Prostate gland (tissue), 2 donors: ENCODE measurements at regions not wholly inside any gene's neighbourhood (a gene's known extent, or its start where the extent isn't known, plus 50 kb on each side); places are given as distances from the start of the nearest gene placed in this dataset.
"Not testable (repeated sequence)": the region's sequence is repeated elsewhere in the genome, so short reads cannot be mapped to it uniquely, and the experiment has no call there.

ENCODE experiments used
- DNase-seq: peaks from one replicate; pipeline ENCODE4 v3.0.0-alpha.2; 2019; ENCODE audit warnings: low spot score
- H3K27ac ChIP-seq, 2 donors: fragments of 200-600 bp; sonication (generic); 2 replicates each; pipeline ENCODE4 v1.5.1; 2017 to 2019
- H3K27me3 ChIP-seq: fragments of 200-600 bp; sonication (generic); replicated peaks from 2 replicates; pipeline ENCODE4 v1.5.1; 2019; ENCODE audit not compliant: insufficient read depth
- H3K36me3 ChIP-seq, 2 donors: fragments of 200-600 bp; sonication (generic); 1 replicate in 1 of 2; 2 replicates in 1 of 2; pipeline versions ENCODE4 v1.5.1 to v1.8.1; 2017 to 2019
- H3K4me1 ChIP-seq: fragments of 200-600 bp; sonication (generic); replicated peaks from 2 replicates; pipeline ENCODE4 v1.5.1; 2019
- H3K4me3 ChIP-seq, 2 donors: fragments of 200-600 bp; sonication (generic); 2 replicates each; pipeline ENCODE4 v1.5.1; 2017 to 2019
- H3K9me3 ChIP-seq: fragments of 200-600 bp; sonication (generic); 2 replicates; pipeline ENCODE4 v1.5.1; 2017
- POLR2A ChIP-seq: fragments of 450-650 bp; IDR thresholded peaks from one replicate; pipeline ENCODE4 v1.6.1; 2016; ENCODE audit warnings: antibody characterized with exemption, mild to moderate bottlenecking
- POLR2AphosphoS5 ChIP-seq: sonication (generic); formaldehyde crosslinking; IDR thresholded peaks from one replicate; pipeline ENCODE4 v1.6.1; 2017; ENCODE audit warnings: antibody characterized with exemption
- WGBS: methylation state at CpG from one replicate; pipeline ENCODE4 v1.1.5; 2018; 5-methylcytosine and 5-hydroxymethylcytosine counted together
- intact Hi-C: fragments of 100-400 bp; cut with DNase I; formaldehyde crosslinking; loops from one replicate; pipeline ENCODE4 v1.14.2; 2022
- TF ChIP-seq, protein P1 (sequence below), 4 experiments: fragments of 200-600 bp in 2 of 4; fragments of 450-650 bp in 2 of 4; sonication (generic) in 2 of 4; IDR thresholded peaks; 1 replicate in 3 of 4; 2 replicates in 1 of 4; pipeline ENCODE4 v1.5.1; 2016 to 2019; ENCODE audit warnings: antibody characterized with exemption in 4 of 4, mild to moderate bottlenecking in 2 of 4, moderate library complexity in 2 of 4

- no peaks in the 10 kb centered on the region for H3K9me3 ChIP-seq
- DNase-seq = no peak
- WGBS = 83% methylated on average over 3 of the region's 3 CpGs
- H3K27me3 ChIP-seq = no peaks in the 10 kb centered on the region
- H3K27ac ChIP-seq = no peak overlapping the region
- TF ChIP-seq POLR2A (no peak), POLR2AphosphoS5 (no peak)
- TF ChIP-seq, protein P1, sequence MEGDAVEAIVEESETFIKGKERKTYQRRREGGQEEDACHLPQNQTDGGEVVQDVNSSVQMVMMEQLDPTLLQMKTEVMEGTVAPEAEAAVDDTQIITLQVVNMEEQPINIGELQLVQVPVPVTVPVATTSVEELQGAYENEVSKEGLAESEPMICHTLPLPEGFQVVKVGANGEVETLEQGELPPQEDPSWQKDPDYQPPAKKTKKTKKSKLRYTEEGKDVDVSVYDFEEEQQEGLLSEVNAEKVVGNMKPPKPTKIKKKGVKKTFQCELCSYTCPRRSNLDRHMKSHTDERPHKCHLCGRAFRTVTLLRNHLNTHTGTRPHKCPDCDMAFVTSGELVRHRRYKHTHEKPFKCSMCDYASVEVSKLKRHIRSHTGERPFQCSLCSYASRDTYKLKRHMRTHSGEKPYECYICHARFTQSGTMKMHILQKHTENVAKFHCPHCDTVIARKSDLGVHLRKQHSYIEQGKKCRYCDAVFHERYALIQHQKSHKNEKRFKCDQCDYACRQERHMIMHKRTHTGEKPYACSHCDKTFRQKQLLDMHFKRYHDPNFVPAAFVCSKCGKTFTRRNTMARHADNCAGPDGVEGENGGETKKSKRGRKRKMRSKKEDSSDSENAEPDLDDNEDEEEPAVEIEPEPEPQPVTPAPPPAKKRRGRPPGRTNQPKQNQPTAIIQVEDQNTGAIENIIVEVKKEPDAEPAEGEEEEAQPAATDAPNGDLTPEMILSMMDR (IDR thresholded peaks at IDR 0.05) = no peak
- H3K4me1 ChIP-seq = no peaks in the 10 kb centered on the region
- no peak overlapping the region for H3K4me3 ChIP-seq
- intact Hi-C loops = no loop called here
- no peaks in the 10 kb centered on the region for H3K36me3 ChIP-seq
These were observed 200.5 kb downstream of the PCDH20 start for GRCh38 chr13:61215116-61215515.

- no peak overlapping the region for H3K27ac ChIP-seq
- 53% methylated on average over 4 of the region's 4 CpGs for WGBS
- no peak for TF ChIP-seq POLR2A
- TF ChIP-seq POLR2AphosphoS5 = no peak
- TF ChIP-seq, protein P1 (IDR thresholded peaks at IDR 0.05) = no peak
- no peaks in the 10 kb centered on the region for H3K36me3 ChIP-seq
- H3K9me3 ChIP-seq = no peaks in the 10 kb centered on the region
- H3K4me1 ChIP-seq = no peaks in the 10 kb centered on the region
- DNase-seq = no peak
- H3K4me3 ChIP-seq = no peak overlapping the region
- no peaks in the 10 kb centered on the region for H3K27me3 ChIP-seq
- intact Hi-C loops = no loop called here
These were observed 201.1 kb downstream of the PCDH20 start for GRCh38 chr13:61214551-61214950.

GRCh38 chr13:61205898-61206297 lies 209.8 kb downstream of the PCDH20 start:
- H3K9me3 ChIP-seq, H3K4me3 ChIP-seq, H3K27ac ChIP-seq, H3K36me3 ChIP-seq, intact Hi-C loops, H3K27me3 ChIP-seq, H3K4me1 ChIP-seq, DNase-seq: not testable (repeated sequence)
- WGBS = 93% methylated on average over 11 of the region's 11 CpGs

- H3K9me3 ChIP-seq = no peaks in the 10 kb centered on the region
- no peaks in the 10 kb centered on the region for H3K4me1 ChIP-seq
- DNase-seq = no peak
- H3K27ac ChIP-seq = no peak overlapping the region
- no peak overlapping the region for H3K4me3 ChIP-seq
- TF ChIP-seq, protein P1 (IDR thresholded peaks at IDR 0.05) = no peak
- TF ChIP-seq POLR2AphosphoS5 (no peak), POLR2A (no peak)
- 89% methylated on average over 1 of the region's 1 CpG for WGBS
- no peaks in the 10 kb centered on the region for H3K36me3 ChIP-seq
- no peaks in the 10 kb centered on the region for H3K27me3 ChIP-seq
- intact Hi-C loops = no loop called here
These were observed 211.6 kb downstream of the PCDH20 start for GRCh38 chr13:61204025-61204424.

DNA sequence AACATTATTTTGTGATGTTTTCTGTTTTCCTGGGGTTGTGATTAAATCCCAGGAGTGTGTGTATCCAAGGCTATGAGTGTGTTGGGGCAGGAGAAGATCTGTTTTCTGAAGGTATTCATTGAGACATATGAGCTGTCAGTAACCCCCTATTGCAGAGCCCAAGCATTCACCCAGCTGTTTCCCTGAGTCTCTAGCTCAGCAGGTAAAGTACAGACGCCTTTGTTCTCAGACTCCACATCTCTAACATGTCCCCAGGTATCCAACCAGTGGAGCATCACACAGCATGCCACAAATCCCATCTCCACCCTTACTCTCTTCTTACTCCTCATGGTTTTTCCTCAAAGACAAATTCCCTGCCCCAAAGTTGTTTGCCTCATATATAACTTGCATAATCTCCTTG lies 213.6 kb downstream of the PCDH20 start:
- Histone ChIP-seq H3K4me1 (no peaks in the 10 kb centered on the region), H3K9me3 (no peaks in the 10 kb centered on the region), H3K27me3 (no peaks in the 10 kb centered on the region), H3K4me3 (no peak overlapping the region), H3K36me3 (no peaks in the 10 kb centered on the region), H3K27ac (no peak overlapping the region)
- TF ChIP-seq POLR2A (no peak), POLR2AphosphoS5 (no peak)
- TF ChIP-seq, protein P1 (IDR thresholded peaks at IDR 0.05) = no peak
- no peak for DNase-seq
- intact Hi-C loops = no loop called here
- WGBS = 44% methylated on average over 1 of the region's 1 CpG
